ENCODE measurements at regions not wholly inside any gene's neighbourhood (a gene's known extent, or its start where the extent isn't known, plus 50 kb on each side); places are given as distances from the start of the nearest gene placed in this dataset.

- no peak for DNase-seq (ENCODE audit: low read depth)
These were observed 80.6 kb upstream of the TBX20 start for GRCh38 chr7:35334506-35334905.

- no peak for DNase-seq (ENCODE audit: low read depth)
These were observed 79.4 kb upstream of the TBX20 start for GRCh38 chr7:35333265-35333664.

GRCh38 chr7:35331730-35332678 lies 78.1 kb upstream of the TBX20 start:
- no peak for DNase-seq (ENCODE audit: low read depth)

- no peak for DNase-seq (ENCODE audit: low read depth)
These were observed 75.1 kb upstream of the TBX20 start for GRCh38 chr7:35329026-35329425.

GRCh38 chr7:35319606-35320005 lies 65.7 kb upstream of the TBX20 start:
- DNase-seq (ENCODE audit: low read depth), result no peak

- DNase-seq (ENCODE audit: low read depth), result no peak
These were observed 62.6 kb upstream of the TBX20 start for GRCh38 chr7:35316549-35316948.

GRCh38 chr7:35315517-35315916 lies 61.6 kb upstream of the TBX20 start:
- DNase-seq (ENCODE audit: low read depth), result no peak

GRCh38 chr7:35314354-35314753 lies 60.5 kb upstream of the TBX20 start:
- DNase-seq (ENCODE audit: low read depth), result no peak

- DNase-seq (ENCODE audit: low read depth), result no peak
These were observed 59.7 kb upstream of the TBX20 start for GRCh38 chr7:35313575-35313974.
